ENCODE measurements at regions not wholly inside any gene's neighbourhood (a gene's known extent, or its start where the extent isn't known, plus 50 kb on each side); places are given as distances from the start of the nearest gene placed in this dataset.
A peak's percentile ranks its signal among the peaks of the same experiment; 100 is the strongest.

GRCh38 chr9:131799177-131799823 is 59.4 kb upstream of the RAPGEF1 start (continued):
- TF ChIP-seq IRX3 (CRISPR knock-in tag; IDR thresholded peaks at IDR 0.05; ENCODE audit: borderline replicate concordance, low read depth), result peak; percentile 33; the same call in 1 of the 2 replicates
- TF ChIP-seq RFXANK (CRISPR knock-in tag; IDR thresholded peaks at IDR 0.05), result peak; percentile 65; the same call in 1 of the 2 replicates
- TF ChIP-seq ZNF792 (CRISPR knock-in tag; IDR thresholded peaks at IDR 0.05), result peak; percentile 89
- TF ChIP-seq FOXO1 (CRISPR knock-in tag; IDR thresholded peaks at IDR 0.05), result 0 out of 2 replicates have a peak, but pooled peaks have one; percentile 20
- peak; percentile 82; the same call in 1 of the 2 replicates for TF ChIP-seq ZSCAN12 (CRISPR knock-in tag; IDR thresholded peaks at IDR 0.05)
- TF ChIP-seq KDM5B (CRISPR knock-in tag; IDR thresholded peaks at IDR 0.05; ENCODE audit: borderline replicate concordance), result peak; percentile 48; the same call in 1 of the 2 replicates
- TF ChIP-seq ZSCAN20 (CRISPR knock-in tag; IDR thresholded peaks at IDR 0.05; ENCODE audit: borderline replicate concordance), result 0 out of 2 replicates have a peak, but pooled peaks have one; percentile 59
- peak; percentile 63; the same call in 1 of the 2 replicates for TF ChIP-seq THRA (CRISPR knock-in tag; IDR thresholded peaks at IDR 0.05; ENCODE audit: borderline replicate concordance)
- no peak for TF ChIP-seq RORA (CRISPR knock-in tag; IDR thresholded peaks at IDR 0.05)
- peak; percentile 94 for TF ChIP-seq NFKB2 (CRISPR knock-in tag; IDR thresholded peaks at IDR 0.05; ENCODE audit: borderline replicate concordance)
- no peak for TF ChIP-seq NAIF1 (CRISPR knock-in tag; IDR thresholded peaks at IDR 0.05; ENCODE audit: borderline replicate concordance)
- TF ChIP-seq ZNF597 (CRISPR knock-in tag; IDR thresholded peaks at IDR 0.05), result no peak
- TF ChIP-seq ZNF451 (CRISPR knock-in tag; IDR thresholded peaks at IDR 0.05), result no peak
- TF ChIP-seq SMAD9 (CRISPR knock-in tag; IDR thresholded peaks at IDR 0.05), result no peak
- TF ChIP-seq ZBTB34 (CRISPR knock-in tag; IDR thresholded peaks at IDR 0.05), result no peak
- TF ChIP-seq ZBTB3 (CRISPR knock-in tag; IDR thresholded peaks at IDR 0.05; ENCODE audit: borderline replicate concordance, low read depth), result no peak
- TF ChIP-seq ZKSCAN8 (CRISPR knock-in tag; IDR thresholded peaks at IDR 0.05; ENCODE audit: borderline replicate concordance), result 0 out of 2 replicates have a peak, but pooled peaks have one; percentile 32
- TF ChIP-seq ZNF143 (CRISPR knock-in tag; IDR thresholded peaks at IDR 0.05), result 0 out of 2 replicates have a peak, but pooled peaks have one; percentile 21
- peak; percentile 92 for TF ChIP-seq ZNF557 (CRISPR knock-in tag; IDR thresholded peaks at IDR 0.05)
- TF ChIP-seq HOXA3 (CRISPR knock-in tag; IDR thresholded peaks at IDR 0.05), result peak; percentile 55
- no peak for TF ChIP-seq TBL1XR1 (IDR thresholded peaks at IDR 0.05; ENCODE audit: borderline replicate concordance, low read length, partially characterized antibody)
- TF ChIP-seq PHB2 (IDR thresholded peaks at IDR 0.05; ENCODE audit: partially characterized antibody), result no peak
- no peak for TF ChIP-seq ZNF562 (CRISPR knock-in tag; IDR thresholded peaks at IDR 0.05; ENCODE audit: borderline replicate concordance)
- TF ChIP-seq NCOA2 (CRISPR knock-in tag; IDR thresholded peaks at IDR 0.05), result peak; percentile 50
- 0 out of 2 replicates have a peak, but pooled peaks have one; percentile 63 for TF ChIP-seq ATF6 (CRISPR knock-in tag; conservative IDR thresholded peaks at IDR 0.05)
